HL-60 (cell line): ENCODE measurements at regions not wholly inside any gene's neighbourhood (a gene's known extent, or its start where the extent isn't known, plus 50 kb on each side); places are given as distances from the start of the nearest gene placed in this dataset.

Experiments used
- GABPA ChIP-seq: IDR thresholded peaks from 2 replicates; pipeline ENCODE4 v1.6.1; 2012; ENCODE audit warnings: low read depth
- SPI1 ChIP-seq: IDR thresholded peaks from 2 replicates; pipeline ENCODE4 v1.6.1; 2012; ENCODE audit warnings: low read depth, mild to moderate bottlenecking, borderline replicate concordance
- TF ChIP-seq, protein P1 (sequence below): IDR thresholded peaks from one replicate; pipeline ENCODE4 v1.5.1; 2011; ENCODE audit warnings: low read length, control low read depth, inconsistent platforms; ENCODE audit not compliant: insufficient read depth

DNA sequence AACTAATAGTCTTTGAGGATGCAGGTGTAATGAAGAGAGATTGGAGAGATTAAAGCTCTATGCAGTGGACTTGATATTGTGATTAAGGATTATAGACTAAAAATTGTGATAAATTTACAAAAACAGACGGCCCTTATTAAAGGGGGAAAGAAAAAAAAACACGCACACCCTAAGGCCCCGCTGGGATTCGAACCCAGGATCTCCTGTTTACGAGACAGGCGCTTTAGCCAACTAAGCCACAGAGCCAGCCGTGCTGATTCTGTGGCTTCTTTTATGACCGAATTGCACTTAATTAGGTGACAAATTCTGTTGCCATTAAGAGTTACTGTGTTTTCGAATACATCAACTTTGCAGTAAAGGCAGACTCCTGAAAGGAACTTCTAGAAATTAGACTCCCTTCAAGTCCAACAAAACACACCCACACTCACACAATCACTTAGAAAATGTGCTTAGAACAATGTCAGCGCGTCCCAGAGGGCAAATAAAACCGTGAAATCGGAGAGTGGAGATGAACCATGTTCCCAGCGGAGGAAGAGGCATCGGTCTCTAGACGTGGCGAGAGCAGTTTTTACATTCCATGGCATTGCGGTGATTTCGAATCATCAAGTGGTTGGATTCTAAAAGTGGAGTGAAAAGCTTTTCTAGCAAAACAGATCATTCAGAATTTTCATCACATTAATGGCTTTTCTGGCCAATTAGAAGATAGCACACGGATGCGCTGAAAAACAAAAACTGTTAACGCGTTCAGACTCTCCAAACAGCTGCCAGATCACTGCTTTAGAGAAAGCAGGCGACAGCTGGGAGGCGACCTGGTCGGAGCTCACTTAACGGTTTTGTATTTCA is 122.6 kb downstream of the GPX5 start:
- TF ChIP-seq SPI1 = no peak
- TF ChIP-seq, protein P1, sequence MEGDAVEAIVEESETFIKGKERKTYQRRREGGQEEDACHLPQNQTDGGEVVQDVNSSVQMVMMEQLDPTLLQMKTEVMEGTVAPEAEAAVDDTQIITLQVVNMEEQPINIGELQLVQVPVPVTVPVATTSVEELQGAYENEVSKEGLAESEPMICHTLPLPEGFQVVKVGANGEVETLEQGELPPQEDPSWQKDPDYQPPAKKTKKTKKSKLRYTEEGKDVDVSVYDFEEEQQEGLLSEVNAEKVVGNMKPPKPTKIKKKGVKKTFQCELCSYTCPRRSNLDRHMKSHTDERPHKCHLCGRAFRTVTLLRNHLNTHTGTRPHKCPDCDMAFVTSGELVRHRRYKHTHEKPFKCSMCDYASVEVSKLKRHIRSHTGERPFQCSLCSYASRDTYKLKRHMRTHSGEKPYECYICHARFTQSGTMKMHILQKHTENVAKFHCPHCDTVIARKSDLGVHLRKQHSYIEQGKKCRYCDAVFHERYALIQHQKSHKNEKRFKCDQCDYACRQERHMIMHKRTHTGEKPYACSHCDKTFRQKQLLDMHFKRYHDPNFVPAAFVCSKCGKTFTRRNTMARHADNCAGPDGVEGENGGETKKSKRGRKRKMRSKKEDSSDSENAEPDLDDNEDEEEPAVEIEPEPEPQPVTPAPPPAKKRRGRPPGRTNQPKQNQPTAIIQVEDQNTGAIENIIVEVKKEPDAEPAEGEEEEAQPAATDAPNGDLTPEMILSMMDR = no peak
- TF ChIP-seq GABPA = no peak
